Neural cell (in vitro differentiated cells): ENCODE measurements at regions not wholly inside any gene's neighbourhood (a gene's known extent, or its start where the extent isn't known, plus 50 kb on each side); places are given as distances from the start of the nearest gene placed in this dataset.

Source experiments
- H2AFZ ChIP-seq: fragments of 200-600, 300-800 bp; sonication (generic), shearing (Covaris generic); 2 replicates; pipeline ENCODE4 v1.6.0; 2014; ENCODE audit warnings: low read depth, mild to moderate bottlenecking, antibody characterized with exemption, low read length, moderate library complexity
- H3F3A ChIP-seq: fragments of 200-600 bp; shearing (Covaris generic); 2 replicates; pipeline ENCODE4 v1.6.1; 2016; ENCODE audit warnings: mild to moderate bottlenecking, moderate library complexity, mixed read lengths, antibody characterized with exemption, low read length; ENCODE audit not compliant: insufficient read depth, poor library complexity, severe bottlenecking
- H3K27ac ChIP-seq: fragments of 200-600, 300-800 bp; sonication (generic), shearing (Covaris generic); 2 replicates; pipeline ENCODE4 v1.5.1; 2014; ENCODE audit warnings: mild to moderate bottlenecking, low read length, moderate library complexity
- H3K27me3 ChIP-seq: fragments of 300-800, 200-600 bp; sonication (generic), shearing (Covaris generic); 2 replicates; pipeline ENCODE4 v1.6.0; 2014; ENCODE audit warnings: mild to moderate bottlenecking, low read depth, low read length, moderate library complexity; ENCODE audit not compliant: insufficient read depth
- H3K36me3 ChIP-seq: fragments of 300-800, 200-600 bp; sonication (generic), shearing (Covaris generic); 2 replicates; pipeline ENCODE4 v1.5.1; 2014; ENCODE audit warnings: mild to moderate bottlenecking, antibody characterized with exemption, low read length, moderate library complexity; ENCODE audit not compliant: insufficient read depth
- H3K4me2 ChIP-seq: fragments of 300-800, 200-600 bp; sonication (generic), shearing (Covaris generic); 2 replicates; pipeline ENCODE4 v1.6.0; 2014; ENCODE audit warnings: mild to moderate bottlenecking, low read length
- H3K4me3 ChIP-seq: fragments of 300-800, 200-600 bp; sonication (generic), shearing (Covaris generic); 2 replicates; pipeline ENCODE4 v1.5.1; 2014; ENCODE audit warnings: mild to moderate bottlenecking, low read length, moderate library complexity
- H3K79me2 ChIP-seq: fragments of 200-600 bp; shearing (Covaris generic); replicated peaks from 2 replicates; pipeline ENCODE4 v1.6.0; 2014; ENCODE audit warnings: mild to moderate bottlenecking, low read length, moderate library complexity; ENCODE audit not compliant: insufficient read depth
- H3K9ac ChIP-seq: fragments of 300-800, 200-600 bp; sonication (generic), shearing (Covaris generic); 2 replicates; pipeline ENCODE4 v1.6.1; 2016; ENCODE audit warnings: mild to moderate bottlenecking, low read length, mixed read lengths
- H3K9me2 ChIP-seq: fragments of 200-600 bp; shearing (Covaris generic); 2 replicates; pipeline ENCODE4 v1.6.1; 2016; ENCODE audit warnings: mild to moderate bottlenecking, low read length, mixed read lengths; ENCODE audit not compliant: insufficient read depth
- H3K9me3 ChIP-seq: fragments of 200-600, 300-800 bp; sonication (generic), shearing (Covaris generic); 2 replicates; pipeline ENCODE4 v1.6.1; 2016; ENCODE audit warnings: mild to moderate bottlenecking, mixed run types, low read length, moderate library complexity, mixed read lengths
- H4K20me1 ChIP-seq: fragments of 200-600 bp; shearing (Covaris generic); 2 replicates; pipeline ENCODE4 v1.6.1; 2016; ENCODE audit warnings: mild to moderate bottlenecking, mixed run types; ENCODE audit not compliant: insufficient read depth
- EP300 ChIP-seq: fragments of 450-650 bp; conservative IDR thresholded peaks from 2 replicates; pipeline ENCODE4 v1.6.1; 2014; ENCODE audit warnings: antibody characterized with exemption, mild to moderate bottlenecking, moderate library complexity; ENCODE audit not compliant: poor library complexity, severe bottlenecking
- EZH2 ChIP-seq: fragments of 200-600, 300-800 bp; shearing (Covaris generic), sonication (generic); IDR thresholded peaks from 2 replicates; pipeline ENCODE4 v1.6.1; 2014; ENCODE audit warnings: antibody characterized with exemption, low read length, borderline replicate concordance, mild to moderate bottlenecking; ENCODE audit not compliant: insufficient read depth, poor library complexity, severe bottlenecking
- MXI1 ChIP-seq: fragments of 450-650 bp; conservative IDR thresholded peaks from 2 replicates; pipeline ENCODE4 v1.6.1; 2014; ENCODE audit warnings: antibody characterized with exemption, mild to moderate bottlenecking; ENCODE audit not compliant: poor library complexity, severe bottlenecking
- POLR2AphosphoS5 ChIP-seq: IDR thresholded peaks from 2 replicates; pipeline ENCODE4 v1.6.1; 2012
- RAD21 ChIP-seq: fragments of 450-650 bp; conservative IDR thresholded peaks from 2 replicates; pipeline ENCODE4 v1.6.1; 2014; ENCODE audit warnings: antibody characterized with exemption, mild to moderate bottlenecking, moderate library complexity
- SMC3 ChIP-seq: fragments of 450-650 bp; conservative IDR thresholded peaks from 2 replicates; pipeline ENCODE4 v1.6.1; 2014; ENCODE audit warnings: antibody characterized with exemption, mild to moderate bottlenecking, moderate library complexity; ENCODE audit not compliant: poor library complexity
- TAF1 ChIP-seq: IDR thresholded peaks from 2 replicates; pipeline ENCODE4 v1.6.1; 2012; ENCODE audit warnings: low read depth
- TF ChIP-seq, protein P1 (sequence below): IDR thresholded peaks from 2 replicates; pipeline ENCODE4 v1.6.1; 2012; ENCODE audit warnings: borderline replicate concordance
- TF ChIP-seq, protein P2 (sequence below): fragments of 450-650 bp; IDR thresholded peaks from 2 replicates; pipeline ENCODE4 v1.5.1; 2014; ENCODE audit warnings: antibody characterized with exemption, mild to moderate bottlenecking, moderate library complexity; ENCODE audit not compliant: poor library complexity, severe bottlenecking

DNA sequence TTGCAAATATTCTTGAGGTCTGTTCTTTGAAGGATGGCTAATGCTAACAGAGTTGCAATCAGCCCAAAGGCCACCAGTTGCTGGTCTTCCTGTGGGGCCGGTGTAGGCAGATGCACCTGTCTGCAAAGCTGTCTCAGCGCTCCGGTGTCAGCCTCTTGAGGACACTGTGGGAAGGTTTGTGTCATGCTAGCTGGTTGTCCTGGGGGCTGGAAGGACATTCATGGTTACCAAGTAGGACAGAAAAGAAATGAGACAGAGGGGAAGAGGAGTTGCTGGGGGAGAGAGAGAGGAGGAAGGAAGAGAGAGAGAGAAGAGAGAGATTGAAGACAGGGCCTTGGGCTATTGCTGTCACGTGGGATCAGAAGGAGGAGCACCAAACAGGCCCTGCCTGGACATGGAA, 639.6 kb upstream of the HS6ST1 start:
- H3K9me3 ChIP-seq: no peaks in the 10 kb centered on the region
- H2AFZ ChIP-seq: no peak overlapping the region
- no peak overlapping the region for H3K9ac ChIP-seq
- TF ChIP-seq TAF1 (no peak), RAD21 (no peak), SMC3 (no peak), EP300 (no peak), POLR2AphosphoS5 (no peak), MXI1 (no peak), EZH2 (no peak)
- TF ChIP-seq, protein P1, sequence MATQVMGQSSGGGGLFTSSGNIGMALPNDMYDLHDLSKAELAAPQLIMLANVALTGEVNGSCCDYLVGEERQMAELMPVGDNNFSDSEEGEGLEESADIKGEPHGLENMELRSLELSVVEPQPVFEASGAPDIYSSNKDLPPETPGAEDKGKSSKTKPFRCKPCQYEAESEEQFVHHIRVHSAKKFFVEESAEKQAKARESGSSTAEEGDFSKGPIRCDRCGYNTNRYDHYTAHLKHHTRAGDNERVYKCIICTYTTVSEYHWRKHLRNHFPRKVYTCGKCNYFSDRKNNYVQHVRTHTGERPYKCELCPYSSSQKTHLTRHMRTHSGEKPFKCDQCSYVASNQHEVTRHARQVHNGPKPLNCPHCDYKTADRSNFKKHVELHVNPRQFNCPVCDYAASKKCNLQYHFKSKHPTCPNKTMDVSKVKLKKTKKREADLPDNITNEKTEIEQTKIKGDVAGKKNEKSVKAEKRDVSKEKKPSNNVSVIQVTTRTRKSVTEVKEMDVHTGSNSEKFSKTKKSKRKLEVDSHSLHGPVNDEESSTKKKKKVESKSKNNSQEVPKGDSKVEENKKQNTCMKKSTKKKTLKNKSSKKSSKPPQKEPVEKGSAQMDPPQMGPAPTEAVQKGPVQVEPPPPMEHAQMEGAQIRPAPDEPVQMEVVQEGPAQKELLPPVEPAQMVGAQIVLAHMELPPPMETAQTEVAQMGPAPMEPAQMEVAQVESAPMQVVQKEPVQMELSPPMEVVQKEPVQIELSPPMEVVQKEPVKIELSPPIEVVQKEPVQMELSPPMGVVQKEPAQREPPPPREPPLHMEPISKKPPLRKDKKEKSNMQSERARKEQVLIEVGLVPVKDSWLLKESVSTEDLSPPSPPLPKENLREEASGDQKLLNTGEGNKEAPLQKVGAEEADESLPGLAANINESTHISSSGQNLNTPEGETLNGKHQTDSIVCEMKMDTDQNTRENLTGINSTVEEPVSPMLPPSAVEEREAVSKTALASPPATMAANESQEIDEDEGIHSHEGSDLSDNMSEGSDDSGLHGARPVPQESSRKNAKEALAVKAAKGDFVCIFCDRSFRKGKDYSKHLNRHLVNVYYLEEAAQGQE: no peak
- TF ChIP-seq, protein P2, sequence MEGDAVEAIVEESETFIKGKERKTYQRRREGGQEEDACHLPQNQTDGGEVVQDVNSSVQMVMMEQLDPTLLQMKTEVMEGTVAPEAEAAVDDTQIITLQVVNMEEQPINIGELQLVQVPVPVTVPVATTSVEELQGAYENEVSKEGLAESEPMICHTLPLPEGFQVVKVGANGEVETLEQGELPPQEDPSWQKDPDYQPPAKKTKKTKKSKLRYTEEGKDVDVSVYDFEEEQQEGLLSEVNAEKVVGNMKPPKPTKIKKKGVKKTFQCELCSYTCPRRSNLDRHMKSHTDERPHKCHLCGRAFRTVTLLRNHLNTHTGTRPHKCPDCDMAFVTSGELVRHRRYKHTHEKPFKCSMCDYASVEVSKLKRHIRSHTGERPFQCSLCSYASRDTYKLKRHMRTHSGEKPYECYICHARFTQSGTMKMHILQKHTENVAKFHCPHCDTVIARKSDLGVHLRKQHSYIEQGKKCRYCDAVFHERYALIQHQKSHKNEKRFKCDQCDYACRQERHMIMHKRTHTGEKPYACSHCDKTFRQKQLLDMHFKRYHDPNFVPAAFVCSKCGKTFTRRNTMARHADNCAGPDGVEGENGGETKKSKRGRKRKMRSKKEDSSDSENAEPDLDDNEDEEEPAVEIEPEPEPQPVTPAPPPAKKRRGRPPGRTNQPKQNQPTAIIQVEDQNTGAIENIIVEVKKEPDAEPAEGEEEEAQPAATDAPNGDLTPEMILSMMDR: no peak
- H3F3A ChIP-seq: no peaks in the 10 kb centered on the region
- no peaks in the 10 kb centered on the region for H3K27me3 ChIP-seq
- H3K27ac ChIP-seq: no peak overlapping the region
- H4K20me1 ChIP-seq: no peaks in the 10 kb centered on the region
- no peaks in the 10 kb centered on the region for H3K79me2 ChIP-seq
- H3K4me3 ChIP-seq: no peak overlapping the region
- H3K4me2 ChIP-seq: no peak overlapping the region
- no peaks in the 10 kb centered on the region for H3K36me3 ChIP-seq
- H3K9me2 ChIP-seq: no peaks in the 10 kb centered on the region

DNA sequence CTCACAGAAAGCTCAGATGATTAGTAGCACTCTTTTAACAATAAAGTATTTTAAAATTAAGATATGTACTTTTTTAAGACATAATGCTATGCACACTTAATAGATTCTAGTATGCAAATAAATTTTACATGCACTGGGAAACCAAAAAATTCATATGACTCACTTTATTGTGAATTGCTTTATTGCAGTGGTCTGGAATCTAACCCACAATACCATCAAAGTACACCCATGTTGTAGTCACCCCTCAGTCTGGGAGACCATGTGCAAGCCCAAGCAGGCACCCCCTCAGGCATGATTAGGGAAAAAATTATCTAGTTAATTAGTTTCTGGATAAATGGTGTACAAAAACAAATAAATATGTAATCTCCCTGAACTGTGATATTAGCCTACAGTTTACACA, 649.0 kb upstream of the HS6ST1 start:
- Histone ChIP-seq H3F3A (no peaks in the 10 kb centered on the region), H4K20me1 (no peaks in the 10 kb centered on the region), H3K9me2 (no peaks in the 10 kb centered on the region), H3K9ac (no peak overlapping the region), H3K4me3 (no peak overlapping the region), H3K27ac (no peak overlapping the region), H2AFZ (no peak overlapping the region), H3K4me2 (no peak overlapping the region), H3K79me2 (no peaks in the 10 kb centered on the region), H3K27me3 (no peaks in the 10 kb centered on the region), H3K9me3 (no peaks in the 10 kb centered on the region), H3K36me3 (no peaks in the 10 kb centered on the region)
- TF ChIP-seq RAD21 (no peak), EP300 (no peak), SMC3 (no peak), TAF1 (no peak), EZH2 (no peak), POLR2AphosphoS5 (no peak), MXI1 (no peak)
- TF ChIP-seq, protein P2: no peak
- TF ChIP-seq, protein P1: no peak
